WTC11 (cell line): ENCODE measurements at regions not wholly inside any gene's neighbourhood (a gene's known extent, or its start where the extent isn't known, plus 50 kb on each side); places are given as distances from the start of the nearest gene placed in this dataset.

Source experiments
- ATAC-seq: fragments of 200-7000 bp; cut with Tn5 transposase; 2 replicates; pipeline ENCODE4 v1.10.0; 2021; ENCODE audit warnings: mild to moderate bottlenecking, moderate library complexity
- CTCF ChIA-PET: fragments of 300-600 bp; sonication (Branson Sonifier 250); formaldehyde crosslinking; loops from one replicate; lab custom pipeline; 2021; ENCODE audit warnings: antibody characterized with exemption; lab: Charles Lee
- POLR2A ChIA-PET: fragments of 350-600 bp; sonication (Branson Sonifier 250); formaldehyde crosslinking; loops from one replicate; lab custom pipeline; 2021; ENCODE audit warnings: antibody characterized with exemption; lab: Charles Lee
- DNase-seq: peaks from one replicate; pipeline ENCODE4 v3.0.0; 2021; ENCODE audit warnings: low spot score
- H3K27ac Mint-ChIP-seq: 2 replicates; pipeline ENCODE4 v1.8.0; 2021; ENCODE audit warnings: mixed read lengths
- H3K27me3 Mint-ChIP-seq: 2 replicates; pipeline ENCODE4 v1.8.0; 2021; ENCODE audit warnings: low read depth, mild to moderate bottlenecking, moderate library complexity, mixed read lengths
- H3K36me3 Mint-ChIP-seq: 2 replicates; pipeline ENCODE4 v1.8.0; 2021; ENCODE audit warnings: mixed read lengths
- H3K4me1 Mint-ChIP-seq: 2 replicates; pipeline ENCODE4 v1.8.0; 2022; ENCODE audit warnings: mixed read lengths
- H3K4me3 Mint-ChIP-seq: 2 replicates; pipeline ENCODE4 v1.8.0; 2021; ENCODE audit warnings: mild to moderate bottlenecking, moderate library complexity, mixed read lengths
- H3K9me3 Mint-ChIP-seq: 2 replicates; pipeline ENCODE4 v1.8.0; 2021; ENCODE audit warnings: mixed read lengths
- AR ChIP-seq: fragments of 250-450 bp; sonication (Bioruptor Pico); IDR thresholded peaks from 2 replicates; pipeline ENCODE4 v1.9.0; 2021; ENCODE audit warnings: mild to moderate bottlenecking
- ARID4B ChIP-seq: sonication (generic); formaldehyde crosslinking; IDR thresholded peaks from 2 replicates; pipeline ENCODE4 v1.8.0; 2023; ENCODE audit warnings: missing genetic modification reagents, mild to moderate bottlenecking, borderline replicate concordance
- ATF1 ChIP-seq: sonication (generic); formaldehyde crosslinking; IDR thresholded peaks from 2 replicates; pipeline ENCODE4 v1.8.1; 2023; ENCODE audit warnings: mild to moderate bottlenecking, moderate library complexity, missing genetic modification reagents
- ATF2 ChIP-seq: sonication (generic); formaldehyde crosslinking; IDR thresholded peaks from 2 replicates; pipeline ENCODE4 v1.8.1; 2022; ENCODE audit warnings: low read depth, missing genetic modification reagents, borderline replicate concordance
- E2F1 ChIP-seq: sonication (generic); formaldehyde crosslinking; IDR thresholded peaks from 2 replicates; pipeline ENCODE4 v1.8.0; 2022; ENCODE audit warnings: mild to moderate bottlenecking, missing genetic modification reagents
- E2F4 ChIP-seq: sonication (generic); formaldehyde crosslinking; IDR thresholded peaks from 2 replicates; pipeline ENCODE4 v1.8.1; 2022; ENCODE audit warnings: low read depth, mild to moderate bottlenecking, moderate library complexity, missing genetic modification reagents, borderline replicate concordance
- GABPB1 ChIP-seq: sonication (generic); formaldehyde crosslinking; IDR thresholded peaks from 2 replicates; pipeline ENCODE4 v1.8.1; 2023; ENCODE audit warnings: mild to moderate bottlenecking, missing genetic modification reagents
- IRF1 ChIP-seq: sonication (generic); formaldehyde crosslinking; IDR thresholded peaks from 2 replicates; pipeline ENCODE4 v1.8.0; 2023; ENCODE audit warnings: missing genetic modification reagents
- MAX ChIP-seq: sonication (generic); formaldehyde crosslinking; IDR thresholded peaks from 2 replicates; pipeline ENCODE4 v1.8.0; 2022; ENCODE audit warnings: mild to moderate bottlenecking, missing genetic modification reagents
- MYBL2 ChIP-seq: sonication (generic); formaldehyde crosslinking; IDR thresholded peaks from 2 replicates; pipeline ENCODE4 v1.8.1; 2023; ENCODE audit warnings: mild to moderate bottlenecking, moderate library complexity, missing genetic modification reagents
- NR2C2 ChIP-seq: sonication (generic); formaldehyde crosslinking; IDR thresholded peaks from 2 replicates; pipeline ENCODE4 v1.8.0; 2022; ENCODE audit warnings: mild to moderate bottlenecking, missing genetic modification reagents
- PREB ChIP-seq: sonication (generic); formaldehyde crosslinking; IDR thresholded peaks from 2 replicates; pipeline ENCODE4 v1.8.1; 2022; ENCODE audit warnings: mild to moderate bottlenecking, missing genetic modification reagents, moderate library complexity, borderline replicate concordance
- RELA ChIP-seq: sonication (generic); formaldehyde crosslinking; IDR thresholded peaks from 2 replicates; pipeline ENCODE4 v1.8.1; 2022; ENCODE audit warnings: missing genetic modification reagents, mild to moderate bottlenecking, borderline replicate concordance
- STAT6 ChIP-seq: sonication (generic); formaldehyde crosslinking; conservative IDR thresholded peaks from 2 replicates; pipeline ENCODE4 v1.8.1; 2023; ENCODE audit warnings: mild to moderate bottlenecking, low read depth, missing genetic modification reagents, moderate library complexity
- TEAD4 ChIP-seq: sonication (generic); formaldehyde crosslinking; IDR thresholded peaks from 2 replicates; pipeline ENCODE4 v1.8.0; 2022; ENCODE audit warnings: mild to moderate bottlenecking, missing genetic modification reagents
- USF1 ChIP-seq: sonication (generic); formaldehyde crosslinking; IDR thresholded peaks from 2 replicates; pipeline ENCODE4 v1.8.0; 2022; ENCODE audit warnings: mild to moderate bottlenecking, missing genetic modification reagents
- ZBTB21 ChIP-seq: sonication (generic); formaldehyde crosslinking; IDR thresholded peaks from 2 replicates; pipeline ENCODE4 v1.8.1; 2023; ENCODE audit warnings: mild to moderate bottlenecking, missing genetic modification reagents, borderline replicate concordance

GRCh38 chr13:53683146-53683545, 654.5 kb downstream of the OLFM4 start:
- POLR2A ChIA-PET: no interaction called here
- DNase-seq (no peak), ATAC-seq (no peak)
- CTCF ChIA-PET: no interaction called here
- H3K27ac Mint-ChIP-seq: no peak overlapping the region
- H3K9me3 Mint-ChIP-seq: no peaks in the 10 kb centered on the region
- no peaks in the 10 kb centered on the region for H3K27me3 Mint-ChIP-seq
- 0 out of 2 replicates have a peak, but pooled peaks cover 3% of the 10 kb centered on the region for H3K4me1 Mint-ChIP-seq
- no peaks in the 10 kb centered on the region for H3K36me3 Mint-ChIP-seq
- no peak overlapping the region for H3K4me3 Mint-ChIP-seq
- no peak for TF ChIP-seq STAT6 (CRISPR knock-in tag)
- TF ChIP-seq NR2C2 (CRISPR knock-in tag): no peak
- no peak for TF ChIP-seq GABPB1 (CRISPR knock-in tag)
- TF ChIP-seq TEAD4 (CRISPR knock-in tag): no peak
- TF ChIP-seq MYBL2 (CRISPR knock-in tag): no peak

- Mint-ChIP-seq H3K27me3 (no peaks in the 10 kb centered on the region), H3K27ac (no peak overlapping the region), H3K4me3 (no peak overlapping the region), H3K9me3 (no peaks in the 10 kb centered on the region), H3K36me3 (no peaks in the 10 kb centered on the region), H3K4me1 (0 out of 2 replicates have a peak, but pooled peaks cover 3% of the 10 kb centered on the region)
- POLR2A ChIA-PET: no interaction called here
- ATAC-seq: no peak
- DNase-seq: no peak
- CTCF ChIA-PET: no interaction called here
- TF ChIP-seq MAX (CRISPR knock-in tag): no peak
- TF ChIP-seq AR: no peak
- TF ChIP-seq RELA (CRISPR knock-in tag): no peak
- TF ChIP-seq IRF1 (CRISPR knock-in tag): no peak
- no peak for TF ChIP-seq USF1 (CRISPR knock-in tag)
- no peak for TF ChIP-seq E2F1 (CRISPR knock-in tag)
- TF ChIP-seq PREB (CRISPR knock-in tag): no peak
- TF ChIP-seq E2F4 (CRISPR knock-in tag): no peak
- TF ChIP-seq ZBTB21 (CRISPR knock-in tag): no peak
- TF ChIP-seq ATF2 (CRISPR knock-in tag): no peak
- no peak for TF ChIP-seq ATF1 (CRISPR knock-in tag)
- no peak for TF ChIP-seq ARID4B
These were observed 655.0 kb downstream of the OLFM4 start for GRCh38 chr13:53683608-53684007.
